Esophagus muscularis mucosa (tissue), 3 donors: ENCODE measurements at regions not wholly inside any gene's neighbourhood (a gene's known extent, or its start where the extent isn't known, plus 50 kb on each side); places are given as distances from the start of the nearest gene placed in this dataset.

Experiments used
- CTCF ChIP-seq, 3 experiments: fragments of 200-600 bp in 2 of 3; fragments of 450-650 bp in 1 of 3; sonication (generic) in 2 of 3; IDR thresholded peaks; one replicate each; pipeline ENCODE4 v1.5.1; 2017 to 2019; ENCODE audit warnings: antibody characterized with exemption in 3 of 3, mild to moderate bottlenecking in 2 of 3, moderate library complexity in 1 of 3
- POLR2A ChIP-seq: fragments of 450-650 bp; IDR thresholded peaks from one replicate; pipeline ENCODE4 v1.6.1; 2017; ENCODE audit warnings: antibody characterized with exemption, moderate library complexity, mild to moderate bottlenecking, low read depth

- TF ChIP-seq CTCF (IDR thresholded peaks at IDR 0.05) (no peak), POLR2A (no peak)
Observed at GRCh38 chr20:51893723-51894122, 91.4 kb upstream of the SALL4 start.
